ENCODE measurements at regions not wholly inside any gene's neighbourhood (a gene's known extent, or its start where the extent isn't known, plus 50 kb on each side); places are given as distances from the start of the nearest gene placed in this dataset.

DNA sequence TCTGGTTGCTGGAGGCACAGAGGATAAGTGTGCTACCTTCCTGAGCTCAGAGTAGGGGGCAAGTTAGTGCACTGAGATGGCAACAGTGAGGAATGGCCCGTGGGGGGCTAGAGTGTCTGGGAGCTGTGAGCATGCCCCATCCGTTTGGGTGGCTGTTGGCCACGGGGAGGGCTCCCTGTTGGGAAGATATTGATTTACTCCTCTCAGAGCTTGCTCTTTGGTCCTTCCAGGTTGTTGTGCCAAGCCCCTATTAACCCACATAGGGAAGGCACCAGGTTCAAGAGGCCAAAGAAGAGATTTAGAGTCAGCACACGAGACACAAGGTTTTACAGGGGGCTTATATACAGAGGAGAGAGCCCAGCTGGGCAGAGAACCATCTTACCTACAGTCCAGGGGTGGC lies 318.8 kb downstream of the TSN start:
- TF ChIP-seq SUZ12 (IDR thresholded peaks at IDR 0.05) (no peak), SP1 (IDR thresholded peaks at IDR 0.05) (no peak), FOXM1 (IDR thresholded peaks at IDR 0.05; ENCODE audit: borderline replicate concordance) (no peak), TARDBP (IDR thresholded peaks at IDR 0.05) (no peak), CTBP1 (IDR thresholded peaks at IDR 0.05; ENCODE audit: borderline replicate concordance) (no peak), BHLHE40 (IDR thresholded peaks at IDR 0.05; ENCODE audit: borderline replicate concordance) (no peak), FOXA1 (IDR thresholded peaks at IDR 0.05) (no peak), ELF4 (IDR thresholded peaks at IDR 0.05) (no peak)
- TF ChIP-seq, protein P1, sequence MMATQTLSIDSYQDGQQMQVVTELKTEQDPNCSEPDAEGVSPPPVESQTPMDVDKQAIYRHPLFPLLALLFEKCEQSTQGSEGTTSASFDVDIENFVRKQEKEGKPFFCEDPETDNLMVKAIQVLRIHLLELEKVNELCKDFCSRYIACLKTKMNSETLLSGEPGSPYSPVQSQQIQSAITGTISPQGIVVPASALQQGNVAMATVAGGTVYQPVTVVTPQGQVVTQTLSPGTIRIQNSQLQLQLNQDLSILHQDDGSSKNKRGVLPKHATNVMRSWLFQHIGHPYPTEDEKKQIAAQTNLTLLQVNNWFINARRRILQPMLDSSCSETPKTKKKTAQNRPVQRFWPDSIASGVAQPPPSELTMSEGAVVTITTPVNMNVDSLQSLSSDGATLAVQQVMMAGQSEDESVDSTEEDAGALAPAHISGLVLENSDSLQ (IDR thresholded peaks at IDR 0.05) = no peak

Data from HEK293T (cell line).